PC-3 (cell line): ENCODE measurements at regions not wholly inside any gene's neighbourhood (a gene's known extent, or its start where the extent isn't known, plus 50 kb on each side); places are given as distances from the start of the nearest gene placed in this dataset.

Experiments used
- ATAC-seq: fragments of 200-7000 bp; cut with Tn5 transposase; 2 replicates; pipeline ENCODE4 v1.9.1; 2020; ENCODE audit warnings: mild to moderate bottlenecking, moderate library complexity
- BruUV-seq: library from RNA; stranded (reverse); fragments of 400-500 nt; replicated peaks from 2 replicates; lab custom pipeline; 2021; lab: Mats Ljungman, UMichigan
- CTCF ChIA-PET: fragments of 300-600 bp; sonication (Branson Sonifier 250); formaldehyde crosslinking; loops from one replicate; lab custom pipeline; 2022; ENCODE audit warnings: antibody characterized with exemption; lab: Charles Lee
- POLR2A ChIA-PET: fragments of 300-600 bp; sonication (Branson Sonifier 250); formaldehyde crosslinking; loops from one replicate; lab custom pipeline; 2022; ENCODE audit warnings: antibody characterized with exemption; ENCODE audit not compliant: unreplicated experiment; lab: Charles Lee
- DNase-seq: peaks from one replicate; pipeline ENCODE4 v3.0.0-alpha.2; 2015
- H2AFZ ChIP-seq: fragments of 300-600 bp; sonication (generic); 2 replicates; pipeline ENCODE4 v1.6.0; 2016; ENCODE audit warnings: antibody characterized with exemption, low read length
- H3F3A ChIP-seq: fragments of 300-600 bp; sonication (generic); one replicate; pipeline ENCODE4 v1.6.0; 2017; ENCODE audit warnings: antibody characterized with exemption, low read length, control low read depth, mild to moderate bottlenecking; ENCODE audit not compliant: unreplicated experiment
- H3K27ac ChIP-seq: fragments of 300-600 bp; sonication (generic); 2 replicates; pipeline ENCODE4 v1.5.1; 2016; ENCODE audit warnings: mild to moderate bottlenecking, low read length
- H3K27me3 ChIP-seq: fragments of 300-600 bp; sonication (generic); 2 replicates; pipeline ENCODE4 v1.6.1; 2016; ENCODE audit warnings: low read length, mixed read lengths
- H3K36me3 ChIP-seq: fragments of 300-600 bp; sonication (generic); 2 replicates; pipeline ENCODE4 v1.6.1; 2016; ENCODE audit warnings: low read depth, mixed run types, low read length, mixed read lengths
- H3K4me1 ChIP-seq: fragments of 300-600 bp; sonication (generic); 2 replicates; pipeline ENCODE4 v1.5.1; 2016; ENCODE audit warnings: low read length; ENCODE audit not compliant: insufficient read depth
- H3K4me2 ChIP-seq: fragments of 300-600 bp; sonication (generic); 2 replicates; pipeline ENCODE4 v1.6.0; 2016; ENCODE audit warnings: low read length
- H3K4me3 ChIP-seq: fragments of 300-600 bp; sonication (generic); 2 replicates; pipeline ENCODE4 v1.5.1; 2016; ENCODE audit warnings: mild to moderate bottlenecking, low read length, mixed read lengths
- H3K79me2 ChIP-seq: fragments of 300-600 bp; sonication (generic); 2 replicates; pipeline ENCODE4 v1.6.1; 2017; ENCODE audit warnings: low read length, mixed read lengths
- H3K9ac ChIP-seq: fragments of 300-600 bp; sonication (generic); 2 replicates; pipeline ENCODE4 v1.6.0; 2016; ENCODE audit warnings: mild to moderate bottlenecking, low read length
- H3K9me2 ChIP-seq: fragments of 300-600 bp; sonication (generic); replicated peaks from 2 replicates; pipeline ENCODE4 v1.6.1; 2016; ENCODE audit warnings: mixed run types, low read length, mixed read lengths
- H3K9me3 ChIP-seq: fragments of 300-600 bp; sonication (generic); 2 replicates; pipeline ENCODE4 v1.6.1; 2016; ENCODE audit warnings: low read length, mixed read lengths
- H4K20me1 ChIP-seq: fragments of 300-600 bp; sonication (generic); 2 replicates; pipeline ENCODE4 v1.6.1; 2016; ENCODE audit warnings: low read length, mixed read lengths
- EZH2 ChIP-seq: fragments of 300-600 bp; sonication (generic); IDR thresholded peaks from one replicate; pipeline ENCODE4 v1.6.1; 2017; ENCODE audit warnings: antibody characterized with exemption, mild to moderate bottlenecking, low read length; ENCODE audit not compliant: unreplicated experiment
- EZH2phosphoT487 ChIP-seq: fragments of 300-600 bp; sonication (generic); IDR thresholded peaks from 2 replicates; pipeline ENCODE4 v1.6.1; 2018; ENCODE audit warnings: mild to moderate bottlenecking, antibody characterized with exemption, low read length, borderline replicate concordance
- intact Hi-C: fragments of 100-400 bp; cut with micrococcal nuclease; formaldehyde crosslinking; loops from 2 replicates; pipeline ENCODE4 v1.9.0; 2023
- TF ChIP-seq, protein P1 (sequence below): fragments of 300-600 bp; sonication (generic); conservative IDR thresholded peaks from 2 replicates; pipeline ENCODE4 v1.5.1; 2017; ENCODE audit warnings: antibody characterized with exemption, low read depth, mild to moderate bottlenecking, low read length

DNA sequence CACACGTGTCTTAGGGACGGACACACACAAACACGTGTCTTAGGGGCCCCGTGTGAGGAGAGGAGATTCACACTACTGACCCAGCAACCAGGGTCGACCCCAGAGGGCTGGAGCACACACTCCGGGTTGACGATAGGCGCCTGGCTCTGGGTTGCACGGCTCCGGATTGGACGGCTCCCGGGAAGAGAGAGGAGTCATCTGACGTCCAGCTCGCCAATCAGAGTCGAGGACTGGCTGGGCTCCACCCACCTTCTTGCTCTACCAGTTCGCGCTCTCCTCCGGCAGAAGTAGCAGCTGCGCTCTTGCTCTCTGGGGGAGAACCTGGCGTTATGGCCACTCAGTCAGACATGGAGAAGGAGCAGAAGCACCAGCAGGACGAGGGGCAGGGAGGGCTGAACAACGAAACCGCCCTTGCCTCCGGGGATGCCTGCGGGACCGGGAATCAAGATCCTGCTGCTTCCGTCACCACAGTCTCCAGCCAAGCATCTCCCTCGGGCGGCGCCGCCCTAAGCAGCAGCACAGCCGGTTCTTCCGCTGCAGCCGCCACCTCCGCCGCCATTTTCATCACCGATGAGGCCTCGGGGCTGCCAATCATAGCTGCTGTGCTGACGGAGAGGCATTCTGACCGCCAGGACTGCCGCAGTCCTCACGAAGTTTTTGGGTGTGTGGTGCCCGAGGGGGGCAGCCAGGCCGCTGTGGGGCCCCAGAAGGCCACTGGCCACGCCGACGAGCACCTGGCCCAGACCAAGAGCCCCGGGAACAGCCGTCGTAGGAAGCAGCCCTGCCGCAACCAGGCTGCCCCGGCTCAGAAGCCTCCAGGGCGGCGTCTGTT, 74.3 kb downstream of the NUDT10 start:
- H3K9me3 ChIP-seq: no peaks in the 10 kb centered on the region
- no peak overlapping the region for H3K4me3 ChIP-seq
- H3K4me1 ChIP-seq: no peaks in the 10 kb centered on the region
- H3K9ac ChIP-seq: no peak overlapping the region
- TF ChIP-seq EZH2 (no peak), EZH2phosphoT487 (no peak)
- TF ChIP-seq, protein P1, sequence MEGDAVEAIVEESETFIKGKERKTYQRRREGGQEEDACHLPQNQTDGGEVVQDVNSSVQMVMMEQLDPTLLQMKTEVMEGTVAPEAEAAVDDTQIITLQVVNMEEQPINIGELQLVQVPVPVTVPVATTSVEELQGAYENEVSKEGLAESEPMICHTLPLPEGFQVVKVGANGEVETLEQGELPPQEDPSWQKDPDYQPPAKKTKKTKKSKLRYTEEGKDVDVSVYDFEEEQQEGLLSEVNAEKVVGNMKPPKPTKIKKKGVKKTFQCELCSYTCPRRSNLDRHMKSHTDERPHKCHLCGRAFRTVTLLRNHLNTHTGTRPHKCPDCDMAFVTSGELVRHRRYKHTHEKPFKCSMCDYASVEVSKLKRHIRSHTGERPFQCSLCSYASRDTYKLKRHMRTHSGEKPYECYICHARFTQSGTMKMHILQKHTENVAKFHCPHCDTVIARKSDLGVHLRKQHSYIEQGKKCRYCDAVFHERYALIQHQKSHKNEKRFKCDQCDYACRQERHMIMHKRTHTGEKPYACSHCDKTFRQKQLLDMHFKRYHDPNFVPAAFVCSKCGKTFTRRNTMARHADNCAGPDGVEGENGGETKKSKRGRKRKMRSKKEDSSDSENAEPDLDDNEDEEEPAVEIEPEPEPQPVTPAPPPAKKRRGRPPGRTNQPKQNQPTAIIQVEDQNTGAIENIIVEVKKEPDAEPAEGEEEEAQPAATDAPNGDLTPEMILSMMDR: no peak
- ChIA-PET POLR2A (no interaction called here), CTCF (no interaction called here)
- H3K4me2 ChIP-seq: no peak overlapping the region
- DNase-seq (no peak), ATAC-seq (no peak)
- no peak overlapping the region for H2AFZ ChIP-seq
- BruUV-seq: no TSS peak
- no peaks in the 10 kb centered on the region for H3F3A ChIP-seq
- H3K9me2 ChIP-seq: no peaks in the 10 kb centered on the region
- H3K36me3 ChIP-seq: no peaks in the 10 kb centered on the region
- no peaks in the 10 kb centered on the region for H3K27me3 ChIP-seq
- H3K79me2 ChIP-seq: no peaks in the 10 kb centered on the region
- intact Hi-C loops: no loop called here
- H4K20me1 ChIP-seq: no peaks in the 10 kb centered on the region
- H3K27ac ChIP-seq: no peak overlapping the region

DNA sequence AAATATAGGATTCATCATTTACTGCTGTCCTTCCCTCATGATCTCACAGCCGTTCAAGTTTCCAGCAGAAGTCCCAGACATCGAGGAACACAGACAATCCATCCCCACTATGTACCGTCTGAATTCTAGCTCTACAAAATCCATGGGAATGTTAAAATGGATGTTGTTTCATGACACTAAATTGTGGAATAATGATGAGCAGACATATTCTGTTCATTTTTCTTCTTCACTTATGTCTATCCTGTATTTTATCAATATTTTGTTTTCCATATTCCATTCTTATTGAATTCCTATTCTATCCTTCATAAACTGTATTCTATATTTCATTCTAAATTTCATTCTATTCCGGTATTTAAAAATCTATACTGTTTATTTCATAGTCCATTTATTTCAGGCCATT, 71.8 kb downstream of the NUDT10 start:
- ChIA-PET CTCF (no interaction called here), POLR2A (no interaction called here)
- H4K20me1 ChIP-seq: no peaks in the 10 kb centered on the region
- H3K79me2 ChIP-seq: no peaks in the 10 kb centered on the region
- H3K9me2 ChIP-seq: no peaks in the 10 kb centered on the region
- no peak overlapping the region for H3K27ac ChIP-seq
- no TSS peak for BruUV-seq
- H3K4me1 ChIP-seq: no peaks in the 10 kb centered on the region
- DNase-seq (no peak), ATAC-seq (no peak)
- no peak overlapping the region for H3K4me3 ChIP-seq
- H3F3A ChIP-seq: no peaks in the 10 kb centered on the region
- H3K36me3 ChIP-seq: no peaks in the 10 kb centered on the region
- intact Hi-C loops: no loop called here
- TF ChIP-seq, protein P1: no peak
- TF ChIP-seq EZH2phosphoT487 (no peak), EZH2 (no peak)
- no peak overlapping the region for H3K4me2 ChIP-seq
- H3K9ac ChIP-seq: no peak overlapping the region
- no peak overlapping the region for H2AFZ ChIP-seq
- no peaks in the 10 kb centered on the region for H3K9me3 ChIP-seq
- no peaks in the 10 kb centered on the region for H3K27me3 ChIP-seq
